Epithelial cell of proximal tubule (primary cell): ENCODE measurements at regions not wholly inside any gene's neighbourhood (a gene's known extent, or its start where the extent isn't known, plus 50 kb on each side); places are given as distances from the start of the nearest gene placed in this dataset.
"Not testable (repeated sequence)": the region's sequence is repeated elsewhere in the genome, so short reads cannot be mapped to it uniquely, and the experiment has no call there.

Experiments
- DNase-seq: peaks from one replicate; pipeline ENCODE4 v3.0.0-alpha.2; 2011; ENCODE audit warnings: low read depth
- H3K4me3 ChIP-seq: 2 replicates; pipeline ENCODE4 v1.5.1; 2011; ENCODE audit warnings: low read depth, mild to moderate bottlenecking, low read length
- CTCF ChIP-seq: conservative IDR thresholded peaks from 2 replicates; pipeline ENCODE4 v1.5.1; 2012; ENCODE audit warnings: low read depth, mild to moderate bottlenecking, low read length

- no peak for TF ChIP-seq CTCF
- no peak for DNase-seq
- H3K4me3 ChIP-seq = no peak overlapping the region
Observed at GRCh38 chr5:163089926-163090325, 347.5 kb upstream of the CCNG1 start.

- DNase-seq = no peak
- no peak overlapping the region for H3K4me3 ChIP-seq
- TF ChIP-seq CTCF = no peak
Observed at GRCh38 chr5:163094492-163095180, 342.8 kb upstream of the CCNG1 start.

DNA sequence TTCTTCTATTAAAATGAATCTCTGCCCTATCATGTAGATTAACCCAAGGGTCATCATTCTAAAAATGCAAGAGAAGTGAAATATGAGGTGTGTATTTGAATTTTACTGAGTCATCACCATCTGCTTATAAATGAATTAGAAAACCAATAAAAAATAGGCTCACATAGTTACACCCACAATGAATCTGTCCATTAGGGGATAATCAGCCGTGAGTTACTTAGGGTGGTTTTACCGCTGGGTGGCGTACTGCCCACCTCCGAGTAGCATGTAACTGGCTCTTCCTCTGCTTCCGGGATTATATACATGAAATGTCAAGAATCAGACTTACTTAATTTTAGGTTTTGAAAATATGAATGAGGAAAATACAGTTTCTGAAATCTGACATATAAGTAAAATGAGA lies 332.9 kb upstream of the CCNG1 start:
- H3K4me3 ChIP-seq = no peak overlapping the region
- no peak for DNase-seq
- peak; percentile 16 for TF ChIP-seq CTCF

DNA sequence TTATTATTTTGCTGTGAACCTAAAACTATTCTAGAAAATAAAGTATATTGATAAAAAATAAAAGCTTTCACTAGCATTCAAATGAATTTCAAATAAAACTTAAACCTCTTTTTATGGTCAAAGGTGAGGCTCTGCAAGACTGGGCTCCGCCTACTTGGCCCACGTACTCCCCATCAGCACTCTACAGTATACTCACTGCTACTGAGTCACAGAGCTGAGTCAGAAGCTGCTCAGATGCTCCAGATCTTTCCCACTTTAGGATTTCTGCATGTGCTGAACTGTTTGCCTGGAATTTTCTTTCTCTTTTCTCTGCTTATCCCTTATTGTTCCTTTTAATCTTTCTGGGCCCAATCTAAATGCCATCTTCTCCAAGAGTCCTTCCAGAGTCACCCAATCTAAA lies 331.9 kb upstream of the CCNG1 start:
- DNase-seq = peak; percentile 12
- TF ChIP-seq CTCF = no peak

GRCh38 chr5:163106098-163106497 lies 331.3 kb upstream of the CCNG1 start:
- H3K4me3 ChIP-seq = no peak overlapping the region
- no peak for DNase-seq
- no peak for TF ChIP-seq CTCF

More for the DNA sequence above, 331.9 kb upstream of the CCNG1 start:
- H3K4me3 ChIP-seq = no peak overlapping the region

DNA sequence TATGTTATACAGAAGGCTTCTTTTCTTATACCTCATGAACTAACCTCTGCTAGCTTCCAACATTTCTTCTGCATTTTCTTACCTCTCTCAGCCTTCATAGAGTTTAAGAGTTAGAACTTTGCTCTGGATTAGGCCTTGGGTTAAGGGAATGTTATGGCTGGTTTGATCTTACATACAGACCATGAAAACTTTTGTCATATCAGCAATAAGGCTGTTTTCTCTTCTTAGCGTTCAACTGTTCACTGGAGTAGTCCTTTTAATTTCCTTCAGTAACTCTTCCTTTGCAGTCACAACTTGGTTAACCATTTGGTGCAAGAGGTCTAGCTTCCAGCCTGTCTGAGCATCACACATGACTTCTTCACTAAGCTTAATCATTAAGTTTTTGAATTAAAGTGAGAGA lies 329.0 kb upstream of the CCNG1 start:
- no peak overlapping the region for H3K4me3 ChIP-seq
- DNase-seq = no peak
- TF ChIP-seq CTCF = no peak

DNA sequence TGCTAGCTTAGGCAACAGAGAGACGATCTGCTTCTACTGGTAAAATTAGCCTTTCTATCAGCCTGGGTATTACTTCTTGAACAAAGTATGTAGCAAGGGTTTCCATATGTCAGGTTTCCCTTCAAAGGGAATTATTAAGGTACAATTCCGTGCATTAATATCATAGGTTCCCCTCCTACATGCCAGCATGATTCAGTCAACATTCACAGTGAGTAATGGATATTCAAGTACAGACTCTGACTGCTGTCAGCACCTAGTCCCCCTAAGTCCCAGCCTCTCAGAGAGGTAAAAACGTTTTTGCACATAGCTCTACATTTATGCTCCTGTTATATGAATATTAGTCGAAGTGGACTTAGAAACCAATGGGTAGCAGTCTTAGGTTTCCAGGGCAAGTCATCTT lies 322.4 kb upstream of the CCNG1 start:
- H3K4me3 ChIP-seq = no peak overlapping the region
- DNase-seq = no peak
- TF ChIP-seq CTCF = no peak

GRCh38 chr5:163116618-163117017 lies 320.8 kb upstream of the CCNG1 start:
- not testable (repeated sequence) for DNase-seq, H3K4me3 ChIP-seq
